Breast epithelium (tissue), 3 donors: ENCODE measurements at regions not wholly inside any gene's neighbourhood (a gene's known extent, or its start where the extent isn't known, plus 50 kb on each side); places are given as distances from the start of the nearest gene placed in this dataset.

ENCODE experiments used
- POLR2A ChIP-seq: fragments of 450-650 bp; IDR thresholded peaks from one replicate; pipeline ENCODE4 v1.6.1; 2016; ENCODE audit warnings: antibody characterized with exemption, mild to moderate bottlenecking, moderate library complexity
- TF ChIP-seq, protein P1 (sequence below), 3 donors: fragments of 450-650 bp; IDR thresholded peaks; one replicate each; pipeline ENCODE4 v1.5.1; 2016 to 2017; ENCODE audit warnings: antibody characterized with exemption in 3 of 3, mild to moderate bottlenecking in 3 of 3, moderate library complexity in 3 of 3

DNA sequence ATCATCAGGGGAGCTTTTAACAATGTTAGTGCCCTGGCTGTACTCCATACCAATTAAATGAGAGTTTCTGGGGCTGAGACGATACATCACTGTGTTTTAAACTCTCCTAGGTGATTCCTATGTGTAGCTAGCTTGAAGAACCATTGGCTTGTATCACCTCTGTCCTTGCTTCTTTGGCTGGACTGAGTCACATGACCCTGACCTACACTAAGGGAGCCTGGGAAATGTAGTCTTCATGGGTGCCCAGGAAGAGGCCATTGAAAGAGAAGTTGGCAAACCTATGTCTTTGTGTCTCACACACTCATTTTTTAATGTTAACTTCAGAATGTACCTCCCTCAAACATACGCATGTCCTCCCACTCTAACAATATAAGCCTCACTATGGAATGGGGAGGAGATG lies 506.6 kb downstream of the DHX35 start:
- TF ChIP-seq, protein P1, sequence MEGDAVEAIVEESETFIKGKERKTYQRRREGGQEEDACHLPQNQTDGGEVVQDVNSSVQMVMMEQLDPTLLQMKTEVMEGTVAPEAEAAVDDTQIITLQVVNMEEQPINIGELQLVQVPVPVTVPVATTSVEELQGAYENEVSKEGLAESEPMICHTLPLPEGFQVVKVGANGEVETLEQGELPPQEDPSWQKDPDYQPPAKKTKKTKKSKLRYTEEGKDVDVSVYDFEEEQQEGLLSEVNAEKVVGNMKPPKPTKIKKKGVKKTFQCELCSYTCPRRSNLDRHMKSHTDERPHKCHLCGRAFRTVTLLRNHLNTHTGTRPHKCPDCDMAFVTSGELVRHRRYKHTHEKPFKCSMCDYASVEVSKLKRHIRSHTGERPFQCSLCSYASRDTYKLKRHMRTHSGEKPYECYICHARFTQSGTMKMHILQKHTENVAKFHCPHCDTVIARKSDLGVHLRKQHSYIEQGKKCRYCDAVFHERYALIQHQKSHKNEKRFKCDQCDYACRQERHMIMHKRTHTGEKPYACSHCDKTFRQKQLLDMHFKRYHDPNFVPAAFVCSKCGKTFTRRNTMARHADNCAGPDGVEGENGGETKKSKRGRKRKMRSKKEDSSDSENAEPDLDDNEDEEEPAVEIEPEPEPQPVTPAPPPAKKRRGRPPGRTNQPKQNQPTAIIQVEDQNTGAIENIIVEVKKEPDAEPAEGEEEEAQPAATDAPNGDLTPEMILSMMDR (IDR thresholded peaks at IDR 0.05) = no peak
- no peak for TF ChIP-seq POLR2A
